IPS DF 6.9 (cell line): ENCODE measurements at regions not wholly inside any gene's neighbourhood (a gene's known extent, or its start where the extent isn't known, plus 50 kb on each side); places are given as distances from the start of the nearest gene placed in this dataset.
"Not testable (repeated sequence)": the region's sequence is repeated elsewhere in the genome, so short reads cannot be mapped to it uniquely, and the experiment has no call there.

ENCODE experiments used
- DNase-seq: peaks from one replicate; pipeline ENCODE4 v3.0.0-alpha.2; 2013; ENCODE audit warnings: low read depth, low spot score
- H3K27ac ChIP-seq: one replicate; pipeline ENCODE4 v1.5.1; 2013; ENCODE audit warnings: low read length, control low read depth
- H3K27me3 ChIP-seq: 2 replicates; pipeline ENCODE4 v1.6.1; 2013; ENCODE audit warnings: mild to moderate bottlenecking, low read length; ENCODE audit not compliant: control insufficient read depth, insufficient read depth
- H3K36me3 ChIP-seq: 2 replicates; pipeline ENCODE4 v1.6.1; 2013; ENCODE audit warnings: low read length; ENCODE audit not compliant: control insufficient read depth, insufficient read depth
- H3K4me1 ChIP-seq: 2 replicates; pipeline ENCODE4 v1.6.1; 2013; ENCODE audit warnings: low read length; ENCODE audit not compliant: control insufficient read depth, insufficient read depth
- H3K4me3 ChIP-seq: 2 replicates; pipeline ENCODE4 v1.5.1; 2013; ENCODE audit warnings: mild to moderate bottlenecking, low read length
- H3K9me3 ChIP-seq: 2 replicates; pipeline ENCODE4 v1.6.1; 2013; ENCODE audit warnings: low read length, inconsistent platforms; ENCODE audit not compliant: control insufficient read depth, insufficient read depth
- WGBS: extraction: QIAGEN DNeasy Blood & Tissue Kit; methylation state at CpG from one replicate; pipeline ENCODE4 v1.1.7; 2013; ENCODE audit warnings: mixed read lengths, missing lambda C conversion rate; ENCODE audit not compliant: insufficient read length, insufficient coverage; 5-methylcytosine and 5-hydroxymethylcytosine counted together

DNA sequence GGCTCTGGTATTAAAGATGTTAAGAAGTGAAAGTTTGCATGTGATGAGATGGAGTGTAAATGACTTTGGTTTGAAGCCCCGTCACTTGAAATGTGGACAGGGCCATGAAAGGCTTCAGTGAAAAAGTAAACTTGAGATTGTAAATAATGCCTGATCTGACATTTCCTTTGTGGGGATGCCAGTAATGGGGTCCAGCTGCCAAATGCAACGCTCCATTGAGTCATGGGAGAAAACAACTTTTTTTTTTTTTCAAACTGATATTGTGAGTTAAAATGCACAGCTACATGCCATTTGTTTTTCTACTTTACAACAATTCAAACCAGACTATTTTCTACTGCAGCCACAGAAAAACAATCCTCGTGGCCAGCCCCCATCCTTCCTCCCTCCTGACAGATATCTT lies 327.0 kb upstream of the TNC start:
- no CpG with 5 or more reads among the region's 3 CpGs for WGBS
- H3K4me3 ChIP-seq = no peak overlapping the region
- H3K4me1 ChIP-seq = no peaks in the 10 kb centered on the region
- no peaks in the 10 kb centered on the region for H3K9me3 ChIP-seq
- no peak overlapping the region for H3K27ac ChIP-seq
- H3K36me3 ChIP-seq = no peaks in the 10 kb centered on the region
- no peaks in the 10 kb centered on the region for H3K27me3 ChIP-seq
- DNase-seq = no peak

DNA sequence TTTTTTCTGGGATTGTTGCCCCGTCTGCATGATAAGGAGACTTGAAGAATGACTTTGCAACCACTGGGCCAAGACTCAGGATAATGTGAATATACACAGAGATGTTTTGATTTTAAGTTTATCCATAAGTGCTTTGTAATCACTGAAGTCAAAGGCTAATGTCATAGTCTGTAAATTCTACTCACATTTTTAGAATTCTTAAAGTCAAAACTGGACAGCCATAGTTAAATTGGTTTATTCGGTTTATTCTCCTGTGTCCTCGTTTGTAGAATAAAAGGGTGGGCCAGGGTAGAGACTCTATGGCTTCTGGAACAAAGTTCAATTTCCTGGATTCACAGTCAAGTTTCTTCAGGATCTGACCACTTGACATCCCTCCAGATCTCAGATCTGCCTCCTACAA lies 327.7 kb upstream of the TNC start:
- Histone ChIP-seq H3K36me3 (no peaks in the 10 kb centered on the region), H3K27ac (no peak overlapping the region)
- no CpG with 5 or more reads among the region's 3 CpGs for WGBS

DNA sequence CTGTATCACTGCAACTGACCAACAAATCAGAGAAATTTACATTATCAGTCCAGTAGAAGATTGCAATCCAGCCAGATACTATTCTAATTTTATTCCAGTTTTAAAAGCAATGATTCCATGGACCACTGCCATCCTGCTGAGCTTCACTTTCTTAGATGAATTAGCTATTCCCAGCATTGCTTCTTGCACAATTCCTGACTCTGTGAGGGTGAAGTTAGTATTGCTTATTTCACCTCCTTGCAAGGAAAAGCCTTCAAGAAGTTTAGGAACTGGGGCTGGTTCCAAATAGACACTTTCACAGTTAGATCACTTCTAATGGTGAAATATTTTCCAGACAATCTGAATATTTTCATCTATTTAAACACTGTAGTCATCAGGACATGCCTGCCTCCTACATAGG lies 338.6 kb upstream of the TNC start:
- H3K9me3 ChIP-seq = no peaks in the 10 kb centered on the region
- no peak for DNase-seq
- no peaks in the 10 kb centered on the region for H3K27me3 ChIP-seq
- H3K36me3 ChIP-seq = no peaks in the 10 kb centered on the region
- no peak overlapping the region for H3K27ac ChIP-seq
- H3K4me1 ChIP-seq = no peaks in the 10 kb centered on the region
- no peak overlapping the region for H3K4me3 ChIP-seq

More for the DNA sequence above, 327.7 kb upstream of the TNC start:
- no peak overlapping the region for H3K4me3 ChIP-seq
- no peak for DNase-seq
- H3K27me3 ChIP-seq = no peaks in the 10 kb centered on the region
- no peaks in the 10 kb centered on the region for H3K9me3 ChIP-seq
- H3K4me1 ChIP-seq = no peaks in the 10 kb centered on the region

DNA sequence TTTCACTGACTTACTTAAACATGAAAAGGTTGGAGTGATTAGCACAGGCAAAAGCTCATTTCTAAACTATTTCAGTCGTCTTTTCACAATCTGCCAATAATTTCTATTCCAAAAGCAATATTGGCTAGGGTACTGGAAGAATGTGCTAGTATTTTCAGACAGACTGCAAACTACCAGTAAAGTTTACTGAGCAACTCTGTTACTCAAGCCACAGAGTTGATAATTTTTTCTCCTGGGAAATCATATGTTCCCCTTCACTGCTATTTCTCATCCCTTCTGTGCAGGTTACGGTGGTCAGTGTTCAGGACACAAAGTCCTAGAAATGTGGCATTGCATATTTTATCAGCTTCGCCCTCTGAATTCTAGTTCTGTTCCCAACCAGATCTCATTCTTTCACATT lies 343.3 kb upstream of the TNC start:
- H3K27me3 ChIP-seq = no peaks in the 10 kb centered on the region
- H3K9me3 ChIP-seq = no peaks in the 10 kb centered on the region
- H3K27ac ChIP-seq = no peak overlapping the region
- no CpG with 5 or more reads among the region's 3 CpGs for WGBS
- no peaks in the 10 kb centered on the region for H3K4me1 ChIP-seq
- no peak overlapping the region for H3K4me3 ChIP-seq
- DNase-seq = no peak
- H3K36me3 ChIP-seq = no peaks in the 10 kb centered on the region

DNA sequence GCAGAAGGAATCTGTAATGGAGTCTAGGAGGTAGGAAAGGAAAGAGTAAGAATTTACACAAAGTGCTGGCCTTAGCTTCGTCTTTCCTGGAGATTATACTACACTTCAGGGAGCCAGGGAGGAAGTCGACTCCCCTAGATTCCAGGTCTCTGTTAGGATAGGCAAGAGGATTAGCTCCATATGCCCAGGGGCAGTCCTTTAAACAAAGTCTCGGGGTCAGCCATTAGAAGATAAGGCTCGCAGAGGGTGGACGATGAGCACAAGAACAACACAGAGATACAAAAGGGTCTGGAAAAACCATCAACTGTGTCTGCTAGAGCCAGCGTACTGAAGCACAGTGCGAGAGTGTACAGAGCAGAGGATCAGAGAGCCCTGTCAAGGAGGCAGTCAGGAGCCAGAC lies 344.7 kb upstream of the TNC start:
- no peaks in the 10 kb centered on the region for H3K9me3 ChIP-seq
- H3K27ac ChIP-seq = no peak overlapping the region
- H3K36me3 ChIP-seq = no peaks in the 10 kb centered on the region
- H3K27me3 ChIP-seq = no peaks in the 10 kb centered on the region
- no peaks in the 10 kb centered on the region for H3K4me1 ChIP-seq
- WGBS = no CpG with 5 or more reads among the region's 7 CpGs
- no peak for DNase-seq
- H3K4me3 ChIP-seq = no peak overlapping the region

DNA sequence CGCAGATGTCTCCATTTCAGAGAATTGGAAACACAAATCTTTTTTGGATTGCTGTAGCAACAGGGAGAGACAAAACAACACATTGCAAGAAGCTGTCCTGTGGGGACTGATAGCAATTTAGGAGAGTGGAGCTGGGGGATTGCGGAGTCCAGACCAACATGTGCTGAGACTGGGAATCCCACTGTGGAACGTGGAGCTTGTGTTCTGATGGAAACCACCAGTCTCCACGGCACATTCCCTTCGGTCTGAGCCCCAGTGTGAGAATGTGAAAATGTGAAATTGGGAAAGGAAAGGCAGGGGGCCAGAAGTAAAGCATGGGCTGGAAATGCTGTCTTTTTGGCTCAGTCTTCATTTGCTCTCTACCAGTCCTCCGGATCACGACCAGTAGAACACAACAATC lies 348.8 kb upstream of the TNC start:
- Histone ChIP-seq H3K9me3 (no peaks in the 10 kb centered on the region), H3K27me3 (no peaks in the 10 kb centered on the region), H3K27ac (no peak overlapping the region), H3K4me3 (no peak overlapping the region), H3K4me1 (peaks cover 1% of the 10 kb centered on the region), H3K36me3 (no peaks in the 10 kb centered on the region)
- no peak for DNase-seq
- no CpG with 5 or more reads among the region's 7 CpGs for WGBS

DNA sequence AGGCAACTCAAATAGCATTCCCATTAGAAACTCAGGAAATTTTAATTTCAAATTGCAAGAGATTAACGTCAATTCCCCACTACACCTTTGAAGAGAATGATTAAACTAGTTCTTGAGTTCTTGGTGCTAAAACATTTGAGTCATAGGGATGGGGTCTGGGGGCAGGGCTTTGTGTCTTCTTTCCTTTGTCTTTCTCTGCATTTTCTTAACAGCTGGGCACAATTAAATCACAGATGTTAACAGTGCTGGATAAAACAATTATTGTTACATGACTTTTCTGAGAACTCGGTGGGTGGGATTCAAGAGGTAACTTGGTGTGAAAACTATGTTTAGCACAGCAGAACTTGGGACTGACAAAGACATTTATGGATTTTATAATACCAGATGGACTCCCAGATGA lies 351.9 kb upstream of the TNC start:
- no peak overlapping the region for H3K27ac ChIP-seq
- H3K9me3 ChIP-seq = no peaks in the 10 kb centered on the region
- no peak overlapping the region for H3K4me3 ChIP-seq
- no peak for DNase-seq
- H3K27me3 ChIP-seq = no peaks in the 10 kb centered on the region
- H3K36me3 ChIP-seq = no peaks in the 10 kb centered on the region
- WGBS = no CpG with 5 or more reads among the region's 2 CpGs
- H3K4me1 ChIP-seq = peaks cover 1% of the 10 kb centered on the region

DNA sequence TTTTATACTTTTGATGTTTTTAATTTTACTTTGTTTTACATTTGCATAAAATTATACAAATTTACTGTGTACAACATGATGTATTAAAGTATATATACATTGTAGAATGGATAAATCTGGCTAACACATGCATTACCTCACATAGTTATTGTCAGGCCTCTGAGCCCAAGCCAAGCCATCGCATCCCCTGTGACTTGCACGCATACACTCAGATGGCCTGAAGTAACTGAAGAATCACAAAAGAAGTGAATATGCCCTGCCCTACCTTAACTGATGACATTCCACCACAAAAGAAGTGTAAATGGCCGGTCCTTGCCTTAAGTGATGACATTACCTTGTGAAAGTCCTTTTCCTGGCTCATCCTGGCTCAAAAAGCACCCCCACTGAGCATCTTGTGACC lies 355.1 kb upstream of the TNC start:
- H3K9me3 ChIP-seq, DNase-seq, H3K4me3 ChIP-seq, H3K36me3 ChIP-seq, H3K27me3 ChIP-seq, H3K27ac ChIP-seq, H3K4me1 ChIP-seq: not testable (repeated sequence)
- WGBS = no CpG with 5 or more reads among the region's 3 CpGs

DNA sequence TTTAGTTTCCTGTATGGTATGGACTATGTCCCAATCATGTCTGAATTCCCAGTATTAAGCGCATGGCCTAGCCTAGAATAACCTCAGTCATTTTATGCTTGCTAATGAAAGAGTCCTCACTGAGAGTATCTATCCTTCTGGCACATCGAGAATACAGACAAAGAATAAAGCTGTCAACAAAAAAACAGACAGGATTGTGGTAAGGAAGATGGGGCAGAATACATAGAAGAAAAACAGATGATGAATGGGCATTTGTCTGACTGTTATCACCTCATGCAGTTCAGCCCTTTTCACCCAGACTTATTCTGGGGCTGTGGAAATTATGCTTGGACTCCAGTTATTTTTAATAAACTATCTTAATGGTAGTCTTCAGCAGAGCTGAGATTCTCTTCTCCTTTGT lies 363.8 kb upstream of the TNC start:
- H3K27ac ChIP-seq = no peak overlapping the region
- H3K4me3 ChIP-seq = no peak overlapping the region
- no CpG with 5 or more reads among the region's 2 CpGs for WGBS
- H3K27me3 ChIP-seq = no peaks in the 10 kb centered on the region
- H3K9me3 ChIP-seq = no peaks in the 10 kb centered on the region
- DNase-seq = no peak
- H3K4me1 ChIP-seq = 0 out of 2 replicates have a peak, but pooled peaks cover 1% of the 10 kb centered on the region
- H3K36me3 ChIP-seq = no peaks in the 10 kb centered on the region; the same call in 1 of the 2 replicates

DNA sequence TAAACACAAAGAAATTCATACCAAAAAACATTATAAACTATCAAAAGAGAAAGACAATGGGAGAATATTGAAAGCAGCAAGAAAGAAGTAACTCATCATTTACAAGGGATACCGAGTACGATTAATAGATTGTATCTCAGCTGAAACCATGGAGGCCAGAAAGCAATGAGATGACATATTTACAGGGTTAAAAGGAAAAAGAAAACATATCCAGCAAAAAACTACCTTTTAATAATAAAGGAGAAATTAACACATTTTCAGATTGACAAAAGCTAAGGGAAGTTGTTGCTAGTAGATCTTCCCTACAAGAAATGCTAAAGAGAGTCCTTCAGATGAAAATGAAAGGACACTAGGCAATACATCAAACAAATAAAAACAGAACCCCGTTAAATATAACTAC lies 364.8 kb upstream of the TNC start:
- Histone ChIP-seq H3K4me3 (no peak overlapping the region), H3K4me1 (0 out of 2 replicates have a peak, but pooled peaks cover 1% of the 10 kb centered on the region), H3K27me3 (no peaks in the 10 kb centered on the region), H3K27ac (no peak overlapping the region), H3K9me3 (no peaks in the 10 kb centered on the region), H3K36me3 (no peaks in the 10 kb centered on the region; the same call in 1 of the 2 replicates)
- no CpG with 5 or more reads among the region's 3 CpGs for WGBS
- DNase-seq = no peak

DNA sequence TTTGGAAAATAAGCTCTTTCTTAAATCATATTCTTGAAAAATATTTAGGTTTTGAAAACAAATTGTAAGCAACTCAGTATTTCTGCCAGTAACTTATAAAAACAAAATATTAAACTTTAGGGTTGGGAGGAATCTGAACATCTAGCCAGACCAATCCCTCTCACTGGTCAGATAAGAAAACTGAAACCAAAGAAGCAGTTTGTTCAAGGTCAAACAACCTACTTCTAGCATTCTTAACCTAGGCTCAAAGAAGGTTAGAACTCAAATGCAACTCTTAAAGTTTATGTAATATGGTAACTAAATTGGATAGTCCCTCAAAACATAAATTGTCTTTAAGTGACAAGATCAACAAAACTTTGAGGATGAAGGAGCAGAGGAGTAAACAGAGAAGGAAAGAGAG lies 374.9 kb upstream of the TNC start:
- Histone ChIP-seq H3K4me1 (peaks cover 2% of the 10 kb centered on the region; the same call in 1 of the 2 replicates), H3K4me3 (no peak overlapping the region), H3K9me3 (no peaks in the 10 kb centered on the region), H3K27ac (no peak overlapping the region), H3K27me3 (no peaks in the 10 kb centered on the region), H3K36me3 (no peaks in the 10 kb centered on the region; the same call in 1 of the 2 replicates)
- no peak for DNase-seq
